Neural cell (in vitro differentiated cells): ENCODE measurements at regions not wholly inside any gene's neighbourhood (a gene's known extent, or its start where the extent isn't known, plus 50 kb on each side); places are given as distances from the start of the nearest gene placed in this dataset.

Experiments
- H2AFZ ChIP-seq: fragments of 200-600, 300-800 bp; sonication (generic), shearing (Covaris generic); 2 replicates; pipeline ENCODE4 v1.6.0; 2014; ENCODE audit warnings: low read depth, mild to moderate bottlenecking, antibody characterized with exemption, low read length, moderate library complexity
- H3F3A ChIP-seq: fragments of 200-600 bp; shearing (Covaris generic); 2 replicates; pipeline ENCODE4 v1.6.1; 2016; ENCODE audit warnings: mild to moderate bottlenecking, moderate library complexity, mixed read lengths, antibody characterized with exemption, low read length; ENCODE audit not compliant: insufficient read depth, poor library complexity, severe bottlenecking
- H3K27ac ChIP-seq: fragments of 200-600, 300-800 bp; sonication (generic), shearing (Covaris generic); 2 replicates; pipeline ENCODE4 v1.5.1; 2014; ENCODE audit warnings: mild to moderate bottlenecking, low read length, moderate library complexity
- H3K27me3 ChIP-seq: fragments of 300-800, 200-600 bp; sonication (generic), shearing (Covaris generic); 2 replicates; pipeline ENCODE4 v1.6.0; 2014; ENCODE audit warnings: mild to moderate bottlenecking, low read depth, low read length, moderate library complexity; ENCODE audit not compliant: insufficient read depth
- H3K36me3 ChIP-seq: fragments of 300-800, 200-600 bp; sonication (generic), shearing (Covaris generic); 2 replicates; pipeline ENCODE4 v1.5.1; 2014; ENCODE audit warnings: mild to moderate bottlenecking, antibody characterized with exemption, low read length, moderate library complexity; ENCODE audit not compliant: insufficient read depth
- H3K4me2 ChIP-seq: fragments of 300-800, 200-600 bp; sonication (generic), shearing (Covaris generic); 2 replicates; pipeline ENCODE4 v1.6.0; 2014; ENCODE audit warnings: mild to moderate bottlenecking, low read length
- H3K4me3 ChIP-seq: fragments of 300-800, 200-600 bp; sonication (generic), shearing (Covaris generic); 2 replicates; pipeline ENCODE4 v1.5.1; 2014; ENCODE audit warnings: mild to moderate bottlenecking, low read length, moderate library complexity
- H3K79me2 ChIP-seq: fragments of 200-600 bp; shearing (Covaris generic); replicated peaks from 2 replicates; pipeline ENCODE4 v1.6.0; 2014; ENCODE audit warnings: mild to moderate bottlenecking, low read length, moderate library complexity; ENCODE audit not compliant: insufficient read depth
- H3K9ac ChIP-seq: fragments of 300-800, 200-600 bp; sonication (generic), shearing (Covaris generic); 2 replicates; pipeline ENCODE4 v1.6.1; 2016; ENCODE audit warnings: mild to moderate bottlenecking, low read length, mixed read lengths
- H3K9me2 ChIP-seq: fragments of 200-600 bp; shearing (Covaris generic); 2 replicates; pipeline ENCODE4 v1.6.1; 2016; ENCODE audit warnings: mild to moderate bottlenecking, low read length, mixed read lengths; ENCODE audit not compliant: insufficient read depth
- H3K9me3 ChIP-seq: fragments of 200-600, 300-800 bp; sonication (generic), shearing (Covaris generic); 2 replicates; pipeline ENCODE4 v1.6.1; 2016; ENCODE audit warnings: mild to moderate bottlenecking, mixed run types, low read length, moderate library complexity, mixed read lengths
- H4K20me1 ChIP-seq: fragments of 200-600 bp; shearing (Covaris generic); 2 replicates; pipeline ENCODE4 v1.6.1; 2016; ENCODE audit warnings: mild to moderate bottlenecking, mixed run types; ENCODE audit not compliant: insufficient read depth
- EP300 ChIP-seq: fragments of 450-650 bp; conservative IDR thresholded peaks from 2 replicates; pipeline ENCODE4 v1.6.1; 2014; ENCODE audit warnings: antibody characterized with exemption, mild to moderate bottlenecking, moderate library complexity; ENCODE audit not compliant: poor library complexity, severe bottlenecking
- EZH2 ChIP-seq: fragments of 200-600, 300-800 bp; shearing (Covaris generic), sonication (generic); IDR thresholded peaks from 2 replicates; pipeline ENCODE4 v1.6.1; 2014; ENCODE audit warnings: antibody characterized with exemption, low read length, borderline replicate concordance, mild to moderate bottlenecking; ENCODE audit not compliant: insufficient read depth, poor library complexity, severe bottlenecking
- MXI1 ChIP-seq: fragments of 450-650 bp; conservative IDR thresholded peaks from 2 replicates; pipeline ENCODE4 v1.6.1; 2014; ENCODE audit warnings: antibody characterized with exemption, mild to moderate bottlenecking; ENCODE audit not compliant: poor library complexity, severe bottlenecking
- POLR2AphosphoS5 ChIP-seq: IDR thresholded peaks from 2 replicates; pipeline ENCODE4 v1.6.1; 2012
- RAD21 ChIP-seq: fragments of 450-650 bp; conservative IDR thresholded peaks from 2 replicates; pipeline ENCODE4 v1.6.1; 2014; ENCODE audit warnings: antibody characterized with exemption, mild to moderate bottlenecking, moderate library complexity
- SMC3 ChIP-seq: fragments of 450-650 bp; conservative IDR thresholded peaks from 2 replicates; pipeline ENCODE4 v1.6.1; 2014; ENCODE audit warnings: antibody characterized with exemption, mild to moderate bottlenecking, moderate library complexity; ENCODE audit not compliant: poor library complexity
- TAF1 ChIP-seq: IDR thresholded peaks from 2 replicates; pipeline ENCODE4 v1.6.1; 2012; ENCODE audit warnings: low read depth
- TF ChIP-seq, protein P1 (sequence below): IDR thresholded peaks from 2 replicates; pipeline ENCODE4 v1.6.1; 2012; ENCODE audit warnings: borderline replicate concordance
- TF ChIP-seq, protein P2 (sequence below): fragments of 450-650 bp; IDR thresholded peaks from 2 replicates; pipeline ENCODE4 v1.5.1; 2014; ENCODE audit warnings: antibody characterized with exemption, mild to moderate bottlenecking, moderate library complexity; ENCODE audit not compliant: poor library complexity, severe bottlenecking

DNA sequence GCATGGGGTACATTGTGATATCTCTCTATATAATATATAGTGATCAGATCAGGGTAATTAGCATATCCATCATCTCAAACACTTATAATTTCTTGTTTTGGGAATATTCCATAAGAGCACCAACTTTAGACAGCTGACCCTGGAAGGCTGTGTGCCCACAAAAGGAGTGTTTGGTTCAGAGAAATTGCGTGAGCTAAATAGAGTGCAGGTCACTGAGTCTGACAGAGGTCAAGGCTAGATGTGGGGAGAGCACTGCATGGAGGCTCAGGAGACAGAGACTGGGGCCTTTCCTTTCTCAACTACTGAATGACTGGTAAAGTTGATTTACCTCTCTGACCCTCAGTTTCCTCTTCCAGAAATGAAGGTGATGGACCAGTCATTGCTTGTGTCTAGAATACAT is 114.9 kb upstream of the ADGRF1 start:
- H3K9me3 ChIP-seq: no peaks in the 10 kb centered on the region
- H3K27me3 ChIP-seq: no peaks in the 10 kb centered on the region
- H3K27ac ChIP-seq: no peak overlapping the region
- no peaks in the 10 kb centered on the region for H4K20me1 ChIP-seq
- H3K79me2 ChIP-seq: no peaks in the 10 kb centered on the region
- no peak overlapping the region for H3K9ac ChIP-seq
- no peak overlapping the region for H2AFZ ChIP-seq
- H3K9me2 ChIP-seq: no peaks in the 10 kb centered on the region
- no peaks in the 10 kb centered on the region for H3K36me3 ChIP-seq
- H3F3A ChIP-seq: no peaks in the 10 kb centered on the region
- H3K4me3 ChIP-seq: no peak overlapping the region
- TF ChIP-seq, protein P1, sequence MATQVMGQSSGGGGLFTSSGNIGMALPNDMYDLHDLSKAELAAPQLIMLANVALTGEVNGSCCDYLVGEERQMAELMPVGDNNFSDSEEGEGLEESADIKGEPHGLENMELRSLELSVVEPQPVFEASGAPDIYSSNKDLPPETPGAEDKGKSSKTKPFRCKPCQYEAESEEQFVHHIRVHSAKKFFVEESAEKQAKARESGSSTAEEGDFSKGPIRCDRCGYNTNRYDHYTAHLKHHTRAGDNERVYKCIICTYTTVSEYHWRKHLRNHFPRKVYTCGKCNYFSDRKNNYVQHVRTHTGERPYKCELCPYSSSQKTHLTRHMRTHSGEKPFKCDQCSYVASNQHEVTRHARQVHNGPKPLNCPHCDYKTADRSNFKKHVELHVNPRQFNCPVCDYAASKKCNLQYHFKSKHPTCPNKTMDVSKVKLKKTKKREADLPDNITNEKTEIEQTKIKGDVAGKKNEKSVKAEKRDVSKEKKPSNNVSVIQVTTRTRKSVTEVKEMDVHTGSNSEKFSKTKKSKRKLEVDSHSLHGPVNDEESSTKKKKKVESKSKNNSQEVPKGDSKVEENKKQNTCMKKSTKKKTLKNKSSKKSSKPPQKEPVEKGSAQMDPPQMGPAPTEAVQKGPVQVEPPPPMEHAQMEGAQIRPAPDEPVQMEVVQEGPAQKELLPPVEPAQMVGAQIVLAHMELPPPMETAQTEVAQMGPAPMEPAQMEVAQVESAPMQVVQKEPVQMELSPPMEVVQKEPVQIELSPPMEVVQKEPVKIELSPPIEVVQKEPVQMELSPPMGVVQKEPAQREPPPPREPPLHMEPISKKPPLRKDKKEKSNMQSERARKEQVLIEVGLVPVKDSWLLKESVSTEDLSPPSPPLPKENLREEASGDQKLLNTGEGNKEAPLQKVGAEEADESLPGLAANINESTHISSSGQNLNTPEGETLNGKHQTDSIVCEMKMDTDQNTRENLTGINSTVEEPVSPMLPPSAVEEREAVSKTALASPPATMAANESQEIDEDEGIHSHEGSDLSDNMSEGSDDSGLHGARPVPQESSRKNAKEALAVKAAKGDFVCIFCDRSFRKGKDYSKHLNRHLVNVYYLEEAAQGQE: no peak
- TF ChIP-seq POLR2AphosphoS5 (no peak), SMC3 (no peak), RAD21 (no peak), EP300 (no peak)
- TF ChIP-seq, protein P2, sequence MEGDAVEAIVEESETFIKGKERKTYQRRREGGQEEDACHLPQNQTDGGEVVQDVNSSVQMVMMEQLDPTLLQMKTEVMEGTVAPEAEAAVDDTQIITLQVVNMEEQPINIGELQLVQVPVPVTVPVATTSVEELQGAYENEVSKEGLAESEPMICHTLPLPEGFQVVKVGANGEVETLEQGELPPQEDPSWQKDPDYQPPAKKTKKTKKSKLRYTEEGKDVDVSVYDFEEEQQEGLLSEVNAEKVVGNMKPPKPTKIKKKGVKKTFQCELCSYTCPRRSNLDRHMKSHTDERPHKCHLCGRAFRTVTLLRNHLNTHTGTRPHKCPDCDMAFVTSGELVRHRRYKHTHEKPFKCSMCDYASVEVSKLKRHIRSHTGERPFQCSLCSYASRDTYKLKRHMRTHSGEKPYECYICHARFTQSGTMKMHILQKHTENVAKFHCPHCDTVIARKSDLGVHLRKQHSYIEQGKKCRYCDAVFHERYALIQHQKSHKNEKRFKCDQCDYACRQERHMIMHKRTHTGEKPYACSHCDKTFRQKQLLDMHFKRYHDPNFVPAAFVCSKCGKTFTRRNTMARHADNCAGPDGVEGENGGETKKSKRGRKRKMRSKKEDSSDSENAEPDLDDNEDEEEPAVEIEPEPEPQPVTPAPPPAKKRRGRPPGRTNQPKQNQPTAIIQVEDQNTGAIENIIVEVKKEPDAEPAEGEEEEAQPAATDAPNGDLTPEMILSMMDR: no peak
- H3K4me2 ChIP-seq: no peak overlapping the region

DNA sequence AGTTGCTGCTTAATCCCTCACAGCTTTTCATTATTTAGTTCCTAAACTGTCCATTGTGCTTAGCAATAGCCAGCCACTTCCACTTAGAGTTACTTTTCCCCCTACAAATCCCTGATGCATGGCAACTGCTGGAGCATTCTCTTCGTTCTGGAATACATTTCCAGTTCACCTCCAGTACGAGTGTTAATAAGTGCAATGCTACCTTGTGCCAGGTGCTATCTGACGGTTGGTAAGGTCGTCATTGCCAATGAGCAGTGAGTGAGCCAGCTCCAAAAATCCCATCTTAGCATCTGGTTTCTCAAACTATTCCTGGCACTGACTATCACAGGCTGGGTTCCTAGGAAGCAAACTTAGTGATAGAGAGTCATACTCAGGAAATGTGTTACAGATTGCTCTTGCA is 114.1 kb upstream of the ADGRF1 start:
- H2AFZ ChIP-seq: no peak overlapping the region
- TF ChIP-seq EZH2 (no peak), TAF1 (no peak), RAD21 (no peak), MXI1 (no peak), POLR2AphosphoS5 (no peak), SMC3 (no peak)
- TF ChIP-seq, protein P2: no peak
- TF ChIP-seq, protein P1: no peak
- no peaks in the 10 kb centered on the region for H3K9me2 ChIP-seq
- H3K27me3 ChIP-seq: no peaks in the 10 kb centered on the region
- H4K20me1 ChIP-seq: no peaks in the 10 kb centered on the region
- no peak overlapping the region for H3K27ac ChIP-seq
- H3K4me2 ChIP-seq: no peak overlapping the region
- H3K4me3 ChIP-seq: no peak overlapping the region
- no peaks in the 10 kb centered on the region for H3K36me3 ChIP-seq
- H3K9ac ChIP-seq: no peak overlapping the region
- H3K9me3 ChIP-seq: no peaks in the 10 kb centered on the region
- no peaks in the 10 kb centered on the region for H3K79me2 ChIP-seq
- H3F3A ChIP-seq: no peaks in the 10 kb centered on the region
